Panc1 (cell line): ENCODE measurements at regions not wholly inside any gene's neighbourhood (a gene's known extent, or its start where the extent isn't known, plus 50 kb on each side); places are given as distances from the start of the nearest gene placed in this dataset.

Experiments used
- ATAC-seq: fragments of 200-7000 bp; cut with Tn5 transposase; 2 replicates; pipeline ENCODE4 v1.9.1; 2020; ENCODE audit warnings: mild to moderate bottlenecking, moderate library complexity
- BruUV-seq: library from RNA; stranded (reverse); fragments of 400-500 nt; replicated peaks from 2 replicates; lab custom pipeline; 2021; lab: Mats Ljungman, UMichigan
- CTCF ChIA-PET: fragments of 300-600 bp; sonication (Branson Sonifier 250); formaldehyde crosslinking; loops from one replicate; lab custom pipeline; 2022; ENCODE audit warnings: antibody characterized with exemption; lab: Charles Lee
- POLR2A ChIA-PET: fragments of 300-600 bp; sonication (Branson Sonifier 250); formaldehyde crosslinking; loops from one replicate; lab custom pipeline; 2022; ENCODE audit warnings: antibody characterized with exemption; lab: Charles Lee
- DNase-seq: peaks from one replicate; pipeline ENCODE4 v3.0.0-alpha.2; 2010; ENCODE audit warnings: low read depth, low spot score
- H3K27ac ChIP-seq: 2 replicates; pipeline ENCODE4 v1.5.1; 2011; ENCODE audit warnings: mild to moderate bottlenecking, low read length, inconsistent platforms
- H3K27me3 ChIP-seq: fragments of 200-500 bp; sonication (Bioruptor generic); 2 replicates; pipeline ENCODE4 v1.6.0; 2014; ENCODE audit warnings: low read length, inconsistent platforms; ENCODE audit not compliant: control insufficient read depth, insufficient read depth
- H3K36me3 ChIP-seq: fragments of 200-500 bp; sonication (Bioruptor generic); 2 replicates; pipeline ENCODE4 v1.5.1; 2014; ENCODE audit warnings: inconsistent platforms, mild to moderate bottlenecking, low read length, moderate library complexity; ENCODE audit not compliant: control insufficient read depth, insufficient read depth
- H3K4me1 ChIP-seq: 2 replicates; pipeline ENCODE4 v1.5.1; 2011; ENCODE audit warnings: inconsistent platforms, mild to moderate bottlenecking, low read length, moderate library complexity; ENCODE audit not compliant: control insufficient read depth, insufficient read depth
- H3K4me3 ChIP-seq, 2 experiments: 2 replicates each; pipeline ENCODE4 v1.5.1; 2011 to 2012; ENCODE audit warnings: low read depth in 2 of 2, low read length in 2 of 2, mild to moderate bottlenecking in 2 of 2, inconsistent platforms in 1 of 2, moderate library complexity in 1 of 2
- H3K9me3 ChIP-seq: fragments of 200-500 bp; sonication (Bioruptor generic); 2 replicates; pipeline ENCODE4 v1.5.1; 2014; ENCODE audit warnings: low read depth, mild to moderate bottlenecking, inconsistent platforms, low read length, moderate library complexity; ENCODE audit not compliant: control insufficient read depth, insufficient read depth
- POLR2AphosphoS5 ChIP-seq: IDR thresholded peaks from 2 replicates; pipeline ENCODE4 v1.6.1; 2012; ENCODE audit warnings: mild to moderate bottlenecking, low read depth, low read length, moderate library complexity
- REST ChIP-seq, 2 experiments: IDR thresholded peaks; 2 replicates each; pipeline ENCODE4 v1.6.1; 2011 to 2012; ENCODE audit warnings: low read depth in 2 of 2, control low read depth in 1 of 2, low read length in 1 of 2, mild to moderate bottlenecking in 1 of 2, moderate library complexity in 1 of 2; ENCODE audit not compliant: insufficient read depth in 1 of 2
- SIN3A ChIP-seq: IDR thresholded peaks from 2 replicates; pipeline ENCODE4 v1.6.1; 2012; ENCODE audit warnings: low read depth, mild to moderate bottlenecking, low read length, moderate library complexity, borderline replicate concordance; ENCODE audit not compliant: insufficient read depth
- TCF7L2 ChIP-seq: IDR thresholded peaks from 2 replicates; pipeline ENCODE4 v1.6.1; 2011; ENCODE audit warnings: mild to moderate bottlenecking, low read depth, low read length, inconsistent platforms
- in situ Hi-C: cut with HindIII; loops from 2 replicates; pipeline ENCODE4 v1.10.0; 2016; ENCODE audit warnings: low sequenced_read_pairs, low pct_unique_long_range_greater_than_20kb
- intact Hi-C: fragments of 100-400 bp; cut with micrococcal nuclease; formaldehyde crosslinking; loops from one replicate; pipeline ENCODE4 v1.10.0; 2022; ENCODE audit not compliant: unreplicated experiment
- TF ChIP-seq, protein P1 (sequence below): fragments of 450-650 bp; IDR thresholded peaks from 2 replicates; pipeline ENCODE4 v1.5.1; 2017; ENCODE audit warnings: mild to moderate bottlenecking

DNA sequence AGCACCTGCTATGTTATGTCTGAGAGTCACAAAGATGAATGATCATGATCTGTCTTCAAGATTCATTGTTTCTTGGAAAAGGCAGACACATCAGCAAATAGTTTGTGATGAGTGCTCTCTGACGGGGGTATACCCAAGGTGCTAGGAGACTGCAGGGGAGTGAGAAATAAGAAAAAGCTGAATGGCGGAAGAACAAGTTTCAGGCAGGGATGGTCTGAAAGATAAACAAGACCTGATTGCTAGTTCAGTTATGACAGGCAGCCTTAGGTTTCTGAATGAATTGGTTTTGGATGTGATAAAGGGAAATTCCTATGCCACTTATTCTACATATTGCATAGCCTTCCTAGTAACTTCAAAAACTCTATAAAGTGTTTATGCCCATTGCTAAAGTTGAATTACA lies 327.0 kb upstream of the DKK2 start:
- no peaks in the 10 kb centered on the region for H3K9me3 ChIP-seq
- no peaks in the 10 kb centered on the region for H3K27me3 ChIP-seq
- H3K4me1 ChIP-seq, result no peaks in the 10 kb centered on the region
- no TSS peak for BruUV-seq
- H3K36me3 ChIP-seq, result no peaks in the 10 kb centered on the region
- no peak overlapping the region for H3K4me3 ChIP-seq
- TF ChIP-seq, protein P1, sequence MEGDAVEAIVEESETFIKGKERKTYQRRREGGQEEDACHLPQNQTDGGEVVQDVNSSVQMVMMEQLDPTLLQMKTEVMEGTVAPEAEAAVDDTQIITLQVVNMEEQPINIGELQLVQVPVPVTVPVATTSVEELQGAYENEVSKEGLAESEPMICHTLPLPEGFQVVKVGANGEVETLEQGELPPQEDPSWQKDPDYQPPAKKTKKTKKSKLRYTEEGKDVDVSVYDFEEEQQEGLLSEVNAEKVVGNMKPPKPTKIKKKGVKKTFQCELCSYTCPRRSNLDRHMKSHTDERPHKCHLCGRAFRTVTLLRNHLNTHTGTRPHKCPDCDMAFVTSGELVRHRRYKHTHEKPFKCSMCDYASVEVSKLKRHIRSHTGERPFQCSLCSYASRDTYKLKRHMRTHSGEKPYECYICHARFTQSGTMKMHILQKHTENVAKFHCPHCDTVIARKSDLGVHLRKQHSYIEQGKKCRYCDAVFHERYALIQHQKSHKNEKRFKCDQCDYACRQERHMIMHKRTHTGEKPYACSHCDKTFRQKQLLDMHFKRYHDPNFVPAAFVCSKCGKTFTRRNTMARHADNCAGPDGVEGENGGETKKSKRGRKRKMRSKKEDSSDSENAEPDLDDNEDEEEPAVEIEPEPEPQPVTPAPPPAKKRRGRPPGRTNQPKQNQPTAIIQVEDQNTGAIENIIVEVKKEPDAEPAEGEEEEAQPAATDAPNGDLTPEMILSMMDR, result no peak
- TF ChIP-seq SIN3A, result no peak
- TF ChIP-seq TCF7L2, result no peak
- TF ChIP-seq REST (IDR thresholded peaks at IDR 0.05; ENCODE audit: insufficient read depth in 1 of 2, low read depth in 2 of 2, low read length in 1 of 2), result no peak
- no peak for TF ChIP-seq POLR2AphosphoS5
- CTCF ChIA-PET, result no interaction called here
- in situ Hi-C loops, result no loop called here
- DNase-seq, result no peak
- H3K27ac ChIP-seq, result no peak overlapping the region
- intact Hi-C loops, result no loop called here
- POLR2A ChIA-PET, result no interaction called here
- ATAC-seq, result no peak

DNA sequence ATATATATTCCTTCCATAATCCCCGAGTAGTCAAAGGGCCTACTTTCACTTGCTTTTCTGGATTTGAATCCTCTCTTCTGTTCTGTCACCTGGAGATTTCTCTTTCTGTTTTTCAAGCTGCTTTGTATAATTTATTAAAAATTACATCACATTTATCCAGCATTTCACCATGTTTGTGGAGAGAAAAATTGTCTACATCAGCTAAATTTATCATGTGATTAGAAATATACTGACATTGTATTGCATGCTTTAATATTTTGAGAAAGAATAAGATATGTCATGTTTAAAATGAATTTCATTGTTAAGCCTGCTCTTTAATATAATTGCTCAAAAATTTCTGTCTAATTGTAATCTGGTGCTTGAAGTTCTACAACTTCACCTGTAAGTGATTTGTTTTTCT lies 323.1 kb upstream of the DKK2 start:
- no peaks in the 10 kb centered on the region for H3K9me3 ChIP-seq
- ChIA-PET CTCF (no interaction called here), POLR2A (no interaction called here)
- H3K4me3 ChIP-seq, result no peak overlapping the region
- ATAC-seq (no peak), DNase-seq (no peak)
- no peaks in the 10 kb centered on the region for H3K27me3 ChIP-seq
- in situ Hi-C loops, result no loop called here
- H3K4me1 ChIP-seq, result no peaks in the 10 kb centered on the region
- H3K36me3 ChIP-seq, result no peaks in the 10 kb centered on the region
- intact Hi-C loops, result no loop called here
- BruUV-seq, result no TSS peak
- no peak overlapping the region for H3K27ac ChIP-seq
- TF ChIP-seq REST (IDR thresholded peaks at IDR 0.05; ENCODE audit: insufficient read depth in 1 of 2, low read depth in 2 of 2, low read length in 1 of 2), result no peak
- TF ChIP-seq, protein P1, result no peak
- no peak for TF ChIP-seq POLR2AphosphoS5
- no peak for TF ChIP-seq SIN3A
- TF ChIP-seq TCF7L2, result no peak
